GM10266 (cell line): ENCODE measurements at regions not wholly inside any gene's neighbourhood (a gene's known extent, or its start where the extent isn't known, plus 50 kb on each side); places are given as distances from the start of the nearest gene placed in this dataset.

Source experiments
- DNase-seq: peaks from one replicate; pipeline ENCODE4 v3.0.0; 2012; ENCODE audit errors: extremely low spot score
- TF ChIP-seq, protein P1 (sequence below): IDR thresholded peaks from 2 replicates; pipeline ENCODE4 v1.5.1; 2012; ENCODE audit warnings: mild to moderate bottlenecking, low read depth; ENCODE audit not compliant: control insufficient read depth, insufficient read depth; ENCODE audit errors: missing control alignments

GRCh38 chr6:1485678-1486077 lies 96.3 kb downstream of the FOXF2 start:
- TF ChIP-seq, protein P1, sequence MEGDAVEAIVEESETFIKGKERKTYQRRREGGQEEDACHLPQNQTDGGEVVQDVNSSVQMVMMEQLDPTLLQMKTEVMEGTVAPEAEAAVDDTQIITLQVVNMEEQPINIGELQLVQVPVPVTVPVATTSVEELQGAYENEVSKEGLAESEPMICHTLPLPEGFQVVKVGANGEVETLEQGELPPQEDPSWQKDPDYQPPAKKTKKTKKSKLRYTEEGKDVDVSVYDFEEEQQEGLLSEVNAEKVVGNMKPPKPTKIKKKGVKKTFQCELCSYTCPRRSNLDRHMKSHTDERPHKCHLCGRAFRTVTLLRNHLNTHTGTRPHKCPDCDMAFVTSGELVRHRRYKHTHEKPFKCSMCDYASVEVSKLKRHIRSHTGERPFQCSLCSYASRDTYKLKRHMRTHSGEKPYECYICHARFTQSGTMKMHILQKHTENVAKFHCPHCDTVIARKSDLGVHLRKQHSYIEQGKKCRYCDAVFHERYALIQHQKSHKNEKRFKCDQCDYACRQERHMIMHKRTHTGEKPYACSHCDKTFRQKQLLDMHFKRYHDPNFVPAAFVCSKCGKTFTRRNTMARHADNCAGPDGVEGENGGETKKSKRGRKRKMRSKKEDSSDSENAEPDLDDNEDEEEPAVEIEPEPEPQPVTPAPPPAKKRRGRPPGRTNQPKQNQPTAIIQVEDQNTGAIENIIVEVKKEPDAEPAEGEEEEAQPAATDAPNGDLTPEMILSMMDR: no peak
- no peak for DNase-seq

DNA sequence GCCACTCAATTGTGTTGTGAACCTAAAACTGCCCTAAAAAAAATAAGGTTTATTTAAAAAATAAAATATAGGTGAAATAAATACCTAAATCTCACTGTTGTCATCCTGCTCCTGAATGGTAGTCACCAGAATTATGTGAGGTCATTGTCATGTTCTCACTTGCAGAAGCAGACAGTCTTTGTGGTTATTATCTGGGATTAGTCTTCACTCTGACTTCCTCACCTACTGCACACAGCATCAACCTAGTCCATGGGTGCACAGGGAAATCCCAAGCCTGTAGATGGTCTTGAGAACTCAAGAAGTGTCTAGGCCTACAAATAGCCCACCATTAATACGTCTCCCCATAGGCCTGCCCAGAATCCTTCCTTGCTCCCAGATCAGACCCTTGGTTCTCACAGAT lies 97.0 kb downstream of the FOXF2 start:
- DNase-seq: peak; percentile 22
- TF ChIP-seq, protein P1: no peak

- TF ChIP-seq, protein P1: no peak
- DNase-seq: no peak
These were observed 97.9 kb downstream of the FOXF2 start for GRCh38 chr6:1487239-1487638.

GRCh38 chr6:1491025-1491424 lies 101.6 kb downstream of the FOXF2 start:
- TF ChIP-seq, protein P1: no peak
- no peak for DNase-seq

- TF ChIP-seq, protein P1: no peak
- DNase-seq: no peak
These were observed 102.4 kb downstream of the FOXF2 start for GRCh38 chr6:1491591-1492319.

DNA sequence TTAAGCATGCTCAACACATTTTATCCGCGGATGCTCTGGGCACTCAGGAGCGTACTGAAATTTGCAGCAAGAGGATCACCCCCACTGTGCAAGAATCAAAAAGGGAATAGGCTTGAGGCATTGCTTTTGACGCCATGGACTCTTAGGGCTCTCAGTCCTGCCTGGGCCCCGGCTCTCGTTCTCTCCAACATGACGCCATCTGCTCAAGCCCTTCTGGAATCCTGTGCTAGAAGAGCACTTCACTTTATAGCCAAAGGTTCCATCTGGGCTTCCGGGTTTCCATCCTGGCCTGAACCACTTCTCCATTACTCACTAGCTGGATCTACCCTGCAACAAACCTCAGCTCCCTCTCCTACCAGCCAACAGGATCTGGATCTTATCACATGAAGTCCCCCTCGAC lies 105.3 kb downstream of the FOXF2 start:
- no peak for DNase-seq
- TF ChIP-seq, protein P1: no peak

DNA sequence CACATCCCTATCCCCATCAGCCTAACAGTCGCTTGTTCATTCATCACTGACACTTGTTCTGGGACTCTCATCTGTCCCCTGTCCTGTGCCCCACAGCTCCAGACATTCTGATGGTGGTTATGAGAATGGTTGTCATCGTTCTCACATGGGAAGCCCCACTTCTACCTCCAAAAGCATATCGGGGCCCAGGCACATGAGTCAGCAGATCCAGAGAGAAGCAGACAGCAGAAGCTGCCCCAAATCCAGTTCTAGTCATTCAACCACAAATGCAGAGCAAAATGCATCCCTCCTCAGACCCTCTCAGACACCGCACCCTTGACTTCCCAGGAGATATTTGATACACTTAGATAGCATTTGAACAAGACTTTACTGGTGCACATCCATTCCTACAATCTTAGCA lies 106.0 kb downstream of the FOXF2 start:
- TF ChIP-seq, protein P1: no peak
- no peak for DNase-seq
